OCI-LY3 (cell line): ENCODE measurements at regions not wholly inside any gene's neighbourhood (a gene's known extent, or its start where the extent isn't known, plus 50 kb on each side); places are given as distances from the start of the nearest gene placed in this dataset.

Experiments
- CTCF ChIP-seq: fragments of 200-600, 300-600 bp; sonication (generic); IDR thresholded peaks from 2 replicates; pipeline ENCODE4 v1.5.1; 2014; ENCODE audit warnings: antibody characterized with exemption, low read length, low read depth
- EZH2phosphoT487 ChIP-seq: fragments of 200-600 bp; shearing (Covaris generic); IDR thresholded peaks from 2 replicates; pipeline ENCODE4 v1.6.1; 2018; ENCODE audit warnings: antibody characterized with exemption, mixed run types, low read depth

- TF ChIP-seq CTCF (no peak), EZH2phosphoT487 (no peak)
Observed at GRCh38 chr6:141653590-141653989, 479.1 kb upstream of the GJE1 start.
